ENCODE measurements at regions not wholly inside any gene's neighbourhood (a gene's known extent, or its start where the extent isn't known, plus 50 kb on each side); places are given as distances from the start of the nearest gene placed in this dataset.

- DNase-seq (ENCODE audit: low read depth) = no peak
These were observed 664.0 kb upstream of the HS6ST1 start for GRCh38 chr2:128982670-128983069.

DNA sequence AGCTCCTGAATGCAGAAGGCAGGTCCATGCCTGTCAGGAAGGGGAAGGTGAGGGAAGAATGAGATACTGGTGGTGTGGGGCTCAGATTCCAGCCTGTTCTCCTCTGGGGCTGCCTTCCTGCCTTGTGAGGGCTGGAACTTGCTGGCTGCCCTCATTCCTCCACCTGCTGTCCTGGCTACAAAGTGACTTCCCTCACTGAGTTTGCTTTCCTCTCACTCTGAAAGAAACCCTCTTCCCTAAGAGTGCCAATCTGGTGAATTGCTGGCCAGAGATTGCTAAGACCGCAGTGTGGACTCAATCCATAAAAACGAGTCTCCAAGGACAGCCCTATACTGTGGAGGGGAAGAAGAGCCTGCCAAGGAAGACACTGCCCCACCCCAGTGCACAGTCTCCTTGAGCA, 664.4 kb upstream of the HS6ST1 start:
- no peak for DNase-seq (ENCODE audit: low read depth)

DNA sequence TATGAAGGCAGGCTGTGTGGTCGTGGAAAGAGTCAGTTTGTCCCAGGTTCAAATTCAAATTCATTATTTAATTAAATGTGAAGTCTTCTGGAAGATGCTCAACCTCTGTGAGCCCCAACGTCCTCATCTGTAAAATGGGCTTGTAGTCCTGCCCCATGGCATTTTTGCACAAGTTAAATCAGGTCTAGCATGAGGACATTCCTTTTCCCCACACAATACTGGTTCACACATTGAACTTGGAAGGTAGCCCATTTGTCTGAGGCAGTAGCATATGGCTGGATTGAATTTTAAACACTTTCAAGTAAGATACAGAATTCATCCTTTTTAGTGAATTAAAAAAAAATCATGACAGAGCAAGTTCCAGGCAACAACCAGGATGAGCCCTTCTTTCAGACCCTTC, 665.4 kb upstream of the HS6ST1 start:
- no peak for DNase-seq (ENCODE audit: low read depth)

GRCh38 chr2:128984855-128985254, 666.2 kb upstream of the HS6ST1 start:
- DNase-seq (ENCODE audit: low read depth) = no peak

DNA sequence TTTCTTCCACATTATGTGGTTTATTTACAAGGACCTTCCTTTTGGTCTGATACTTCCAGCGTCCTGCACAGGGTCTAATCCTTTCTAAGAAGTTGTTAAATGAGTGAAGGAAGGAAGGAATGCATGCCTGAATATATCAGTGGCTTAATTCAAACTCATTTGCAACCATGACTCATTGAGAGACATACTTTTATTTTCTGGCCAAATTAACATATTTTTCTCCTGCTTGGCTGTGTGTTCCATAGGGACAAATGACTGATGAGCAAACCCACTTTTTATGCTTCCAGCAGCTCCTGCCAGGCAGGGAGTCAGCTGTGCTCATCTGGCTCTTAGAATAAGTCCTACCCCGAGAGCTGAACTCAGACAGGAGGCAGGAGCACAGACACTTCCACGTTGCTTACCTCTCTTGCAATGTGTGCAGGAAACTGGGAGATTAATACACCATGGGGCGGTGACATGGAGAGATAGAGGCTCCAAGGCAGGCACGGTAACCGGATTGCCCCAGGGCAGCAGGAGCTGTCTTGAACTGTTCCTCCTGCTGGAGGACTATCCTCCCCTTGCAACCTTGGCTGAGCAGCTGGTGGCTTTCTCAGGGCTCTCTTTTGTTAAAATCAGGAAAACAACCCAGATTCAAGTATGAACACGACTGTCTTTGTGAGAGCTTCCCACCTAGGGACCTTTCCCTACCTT, 667.5 kb upstream of the HS6ST1 start:
- DNase-seq (ENCODE audit: low read depth) = no peak

DNA sequence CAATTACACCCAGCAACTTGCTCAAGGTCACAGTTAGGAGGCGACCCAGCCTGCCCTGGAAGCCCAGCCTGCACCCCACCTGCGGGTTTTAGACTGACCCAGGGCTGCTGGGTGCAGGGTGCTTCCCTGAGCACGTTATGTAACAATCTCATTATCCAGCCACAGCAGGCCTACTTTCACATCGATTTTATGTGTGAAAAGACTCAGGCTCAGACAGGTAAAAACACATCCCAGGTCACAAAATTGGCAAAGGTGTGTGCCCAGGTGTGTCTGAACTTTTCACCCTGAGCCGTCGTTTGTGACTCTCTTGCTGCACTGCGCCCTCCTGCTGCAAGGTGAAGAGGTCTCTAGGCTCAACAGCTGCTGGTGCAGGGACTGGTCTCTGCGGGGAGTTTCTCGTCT, 668.2 kb upstream of the HS6ST1 start:
- no peak for DNase-seq (ENCODE audit: low read depth)

DNA sequence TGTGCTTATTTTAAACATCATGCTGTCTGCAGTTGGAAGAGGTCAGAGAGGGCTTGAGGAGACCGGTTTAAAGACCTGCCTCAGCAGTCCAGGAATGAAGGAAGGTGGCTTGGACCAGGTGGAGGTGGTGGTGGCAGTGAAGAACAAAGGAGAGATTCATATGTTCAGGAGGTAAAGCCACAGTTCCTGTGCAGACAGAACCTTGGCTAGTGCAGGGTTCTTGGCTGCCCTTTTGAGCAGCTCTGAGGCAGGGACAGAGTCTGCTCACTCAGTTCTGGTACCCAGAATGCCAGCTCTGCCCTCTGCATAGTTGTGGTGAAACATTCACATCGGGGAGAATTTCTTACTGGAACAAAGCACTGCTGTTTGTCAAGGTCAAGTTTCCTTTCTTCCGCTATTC, 669.7 kb upstream of the HS6ST1 start:
- DNase-seq (ENCODE audit: low read depth) = no peak

DNA sequence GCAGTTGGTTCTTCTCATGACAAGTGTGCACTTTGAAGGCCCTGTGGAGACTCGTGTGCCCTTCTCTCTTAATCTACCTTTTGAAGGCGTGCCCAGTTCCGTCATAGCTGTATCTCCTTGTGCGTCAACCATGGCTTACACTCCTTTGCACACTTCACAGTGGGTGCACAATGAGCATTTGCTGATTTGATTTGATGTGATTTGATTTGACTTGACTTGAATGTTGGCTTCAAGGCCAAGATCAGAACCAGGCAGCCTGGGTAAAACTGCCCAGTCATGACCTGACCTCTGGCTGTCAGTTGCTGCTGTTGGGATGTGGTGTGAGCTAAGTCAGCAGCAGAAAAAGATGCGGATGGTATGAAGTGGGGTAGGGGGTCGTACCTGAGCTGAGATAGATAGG, 670.3 kb upstream of the HS6ST1 start:
- DNase-seq (ENCODE audit: low read depth) = no peak

GRCh38 chr2:128995086-128995485, 676.4 kb upstream of the HS6ST1 start:
- DNase-seq (ENCODE audit: low read depth) = no peak

GRCh38 chr2:128996078-128996477, 677.4 kb upstream of the HS6ST1 start:
- no peak for DNase-seq (ENCODE audit: low read depth)

- DNase-seq (ENCODE audit: low read depth) = no peak
These were observed 678.6 kb upstream of the HS6ST1 start for GRCh38 chr2:128997166-128997866.

GRCh38 chr2:129001926-129002325, 683.3 kb upstream of the HS6ST1 start:
- no peak for DNase-seq (ENCODE audit: low read depth)

GRCh38 chr2:129002751-129003150, 684.1 kb upstream of the HS6ST1 start:
- DNase-seq (ENCODE audit: low read depth) = no peak

DNA sequence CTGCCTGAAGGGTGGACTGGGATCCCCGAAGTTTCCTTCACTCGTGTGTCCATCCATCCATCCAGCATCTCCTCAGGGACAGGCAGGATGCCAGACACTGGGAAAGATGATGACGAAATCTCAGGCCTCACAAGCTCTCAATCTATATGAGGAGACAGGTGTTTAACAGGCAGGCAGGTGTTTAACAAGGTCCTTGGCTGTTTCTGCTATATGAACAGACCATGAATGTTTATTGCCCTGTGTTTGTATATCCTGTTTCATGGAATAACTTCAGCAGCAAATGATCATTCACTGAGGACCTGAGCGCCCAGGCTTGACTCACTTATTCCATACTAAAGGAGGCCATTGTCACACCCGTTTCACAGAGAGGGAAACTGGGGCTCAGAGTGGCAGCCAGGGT, 685.8 kb upstream of the HS6ST1 start:
- no peak for DNase-seq (ENCODE audit: low read depth)

DNA sequence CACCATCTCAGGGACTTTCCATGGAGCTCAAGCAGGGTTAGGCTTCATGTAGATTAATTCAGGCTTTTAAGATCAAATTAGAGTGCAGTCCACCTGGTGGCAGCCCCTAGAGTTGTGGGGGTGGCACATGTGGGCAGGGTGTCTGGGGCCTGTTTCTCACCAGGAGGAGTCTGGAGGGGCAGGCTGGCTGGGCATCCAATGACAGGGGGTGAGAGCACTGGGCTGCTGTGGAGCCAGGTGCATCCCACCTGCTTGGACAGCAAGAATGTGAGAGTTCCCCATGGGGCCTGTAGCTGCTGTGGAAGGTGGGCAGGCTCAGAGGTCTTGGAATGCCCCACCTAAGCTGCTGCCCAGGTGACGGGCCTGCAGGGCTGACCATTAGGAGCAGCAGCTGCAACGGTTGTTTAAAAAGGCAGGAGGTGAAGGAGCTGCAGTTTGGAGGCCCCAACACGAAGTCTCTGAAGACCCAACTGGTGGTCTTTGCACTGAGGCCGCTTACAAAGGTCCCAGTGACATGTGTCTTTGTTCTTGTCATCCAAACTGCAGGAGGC, 686.3 kb upstream of the HS6ST1 start:
- DNase-seq (ENCODE audit: low read depth) = no peak

GRCh38 chr2:129006135-129006886, 687.6 kb upstream of the HS6ST1 start:
- DNase-seq (ENCODE audit: low read depth) = no peak

DNA sequence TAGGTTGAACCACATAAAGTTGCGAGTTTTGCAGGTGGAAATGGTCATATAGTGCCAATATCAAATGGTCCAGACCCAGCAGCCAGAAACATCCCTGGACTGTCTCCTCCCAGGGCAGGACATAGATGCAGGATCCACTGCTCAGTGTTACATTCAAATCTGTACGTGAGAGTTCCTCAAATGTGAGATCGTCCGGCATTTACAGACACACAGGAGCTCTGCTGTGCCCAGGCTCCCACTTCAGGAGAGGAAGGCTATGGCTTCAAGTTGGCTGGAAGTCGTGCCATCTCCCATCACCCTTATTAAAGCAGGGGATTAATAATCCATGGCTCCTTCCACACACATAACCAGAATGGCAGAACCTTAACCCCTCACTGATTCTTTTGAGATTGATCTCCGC, 688.2 kb upstream of the HS6ST1 start:
- no peak for DNase-seq (ENCODE audit: low read depth)

DNA sequence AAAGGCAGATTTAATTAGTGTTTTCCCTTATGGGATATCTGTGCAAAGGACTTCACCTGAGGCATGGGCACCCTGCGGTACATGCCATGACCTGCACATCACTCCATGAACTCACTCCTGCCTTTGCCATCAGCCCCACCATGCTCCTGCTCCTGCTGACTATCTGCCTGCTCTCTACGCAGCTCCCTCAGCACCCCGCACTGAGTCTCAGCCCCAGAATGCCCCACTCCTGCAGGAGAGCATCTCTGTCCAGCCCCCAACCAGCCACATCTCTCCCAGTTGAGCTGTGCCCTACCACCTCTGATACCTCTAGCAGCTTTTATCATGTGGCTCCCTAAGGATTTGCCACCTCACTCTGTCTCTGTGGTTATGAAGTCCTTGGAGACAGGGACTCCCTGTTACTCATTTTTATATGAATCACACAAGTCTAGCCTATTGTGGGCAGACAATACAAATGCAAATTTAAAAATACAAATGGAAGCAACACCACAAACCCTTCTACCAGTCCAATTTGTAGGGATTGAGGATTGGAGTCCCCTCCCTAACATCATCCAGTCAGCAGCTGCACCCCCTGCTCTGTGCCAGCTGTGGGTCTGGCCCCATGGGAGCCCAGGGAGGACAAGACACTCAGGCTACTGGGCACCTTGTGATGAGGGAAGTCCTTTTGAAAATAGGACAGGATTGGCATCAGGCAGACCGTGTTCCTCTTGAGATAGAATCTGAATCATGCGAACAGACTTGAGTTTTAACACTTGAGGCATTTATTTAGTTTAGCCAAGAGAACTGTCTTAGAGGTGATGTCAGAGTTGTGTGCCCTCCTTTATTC, 689.6 kb upstream of the HS6ST1 start:
- DNase-seq (ENCODE audit: low read depth) = no peak

GRCh38 chr2:129008881-129009554, 690.4 kb upstream of the HS6ST1 start:
- DNase-seq (ENCODE audit: low read depth) = no peak

GRCh38 chr2:129009555-129010146, 691.0 kb upstream of the HS6ST1 start:
- no peak for DNase-seq (ENCODE audit: low read depth)

GRCh38 chr2:129010262-129010661, 691.6 kb upstream of the HS6ST1 start:
- DNase-seq (ENCODE audit: low read depth) = no peak
